ENCODE measurements at regions not wholly inside any gene's neighbourhood (a gene's known extent, or its start where the extent isn't known, plus 50 kb on each side); places are given as distances from the start of the nearest gene placed in this dataset.

DNA sequence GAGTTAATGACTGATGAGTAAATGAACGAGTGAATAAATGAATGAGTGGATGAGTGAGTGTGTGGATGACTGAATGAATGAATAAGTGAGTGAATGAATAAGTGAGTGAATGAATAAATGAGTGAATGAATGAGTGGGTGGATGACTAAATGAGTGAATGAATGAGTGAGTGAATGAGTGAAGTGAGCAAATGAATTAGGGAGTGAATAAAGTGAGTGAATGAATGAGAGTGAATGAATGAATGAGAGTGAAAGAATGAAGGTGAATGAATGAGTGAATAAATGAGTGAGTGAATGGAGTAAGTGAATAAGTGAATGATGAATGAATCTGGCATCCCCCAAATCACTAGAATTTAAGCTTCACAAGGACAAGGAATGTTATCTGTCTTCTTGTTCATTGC is 1253.0 kb downstream of the TYW1 start:
- TF ChIP-seq, protein P1, sequence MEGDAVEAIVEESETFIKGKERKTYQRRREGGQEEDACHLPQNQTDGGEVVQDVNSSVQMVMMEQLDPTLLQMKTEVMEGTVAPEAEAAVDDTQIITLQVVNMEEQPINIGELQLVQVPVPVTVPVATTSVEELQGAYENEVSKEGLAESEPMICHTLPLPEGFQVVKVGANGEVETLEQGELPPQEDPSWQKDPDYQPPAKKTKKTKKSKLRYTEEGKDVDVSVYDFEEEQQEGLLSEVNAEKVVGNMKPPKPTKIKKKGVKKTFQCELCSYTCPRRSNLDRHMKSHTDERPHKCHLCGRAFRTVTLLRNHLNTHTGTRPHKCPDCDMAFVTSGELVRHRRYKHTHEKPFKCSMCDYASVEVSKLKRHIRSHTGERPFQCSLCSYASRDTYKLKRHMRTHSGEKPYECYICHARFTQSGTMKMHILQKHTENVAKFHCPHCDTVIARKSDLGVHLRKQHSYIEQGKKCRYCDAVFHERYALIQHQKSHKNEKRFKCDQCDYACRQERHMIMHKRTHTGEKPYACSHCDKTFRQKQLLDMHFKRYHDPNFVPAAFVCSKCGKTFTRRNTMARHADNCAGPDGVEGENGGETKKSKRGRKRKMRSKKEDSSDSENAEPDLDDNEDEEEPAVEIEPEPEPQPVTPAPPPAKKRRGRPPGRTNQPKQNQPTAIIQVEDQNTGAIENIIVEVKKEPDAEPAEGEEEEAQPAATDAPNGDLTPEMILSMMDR (IDR thresholded peaks at IDR 0.05) = no peak
- TF ChIP-seq POLR2A (IDR thresholded peaks at IDR 0.05) = no peak
